PC-3 (cell line): ENCODE measurements at regions not wholly inside any gene's neighbourhood (a gene's known extent, or its start where the extent isn't known, plus 50 kb on each side); places are given as distances from the start of the nearest gene placed in this dataset.
"Not testable (repeated sequence)": the region's sequence is repeated elsewhere in the genome, so short reads cannot be mapped to it uniquely, and the experiment has no call there.

ENCODE experiments used
- ATAC-seq: fragments of 200-7000 bp; cut with Tn5 transposase; 2 replicates; pipeline ENCODE4 v1.9.1; 2020; ENCODE audit warnings: mild to moderate bottlenecking, moderate library complexity
- BruUV-seq: library from RNA; stranded (reverse); fragments of 400-500 nt; replicated peaks from 2 replicates; lab custom pipeline; 2021; lab: Mats Ljungman, UMichigan
- CTCF ChIA-PET: fragments of 300-600 bp; sonication (Branson Sonifier 250); formaldehyde crosslinking; loops from one replicate; lab custom pipeline; 2022; ENCODE audit warnings: antibody characterized with exemption; lab: Charles Lee
- POLR2A ChIA-PET: fragments of 300-600 bp; sonication (Branson Sonifier 250); formaldehyde crosslinking; loops from one replicate; lab custom pipeline; 2022; ENCODE audit warnings: antibody characterized with exemption; ENCODE audit not compliant: unreplicated experiment; lab: Charles Lee
- DNase-seq: peaks from one replicate; pipeline ENCODE4 v3.0.0-alpha.2; 2015
- H2AFZ ChIP-seq: fragments of 300-600 bp; sonication (generic); 2 replicates; pipeline ENCODE4 v1.6.0; 2016; ENCODE audit warnings: antibody characterized with exemption, low read length
- H3F3A ChIP-seq: fragments of 300-600 bp; sonication (generic); one replicate; pipeline ENCODE4 v1.6.0; 2017; ENCODE audit warnings: antibody characterized with exemption, low read length, control low read depth, mild to moderate bottlenecking; ENCODE audit not compliant: unreplicated experiment
- H3K27ac ChIP-seq: fragments of 300-600 bp; sonication (generic); 2 replicates; pipeline ENCODE4 v1.5.1; 2016; ENCODE audit warnings: mild to moderate bottlenecking, low read length
- H3K27me3 ChIP-seq: fragments of 300-600 bp; sonication (generic); 2 replicates; pipeline ENCODE4 v1.6.1; 2016; ENCODE audit warnings: low read length, mixed read lengths
- H3K36me3 ChIP-seq: fragments of 300-600 bp; sonication (generic); 2 replicates; pipeline ENCODE4 v1.6.1; 2016; ENCODE audit warnings: low read depth, mixed run types, low read length, mixed read lengths
- H3K4me1 ChIP-seq: fragments of 300-600 bp; sonication (generic); 2 replicates; pipeline ENCODE4 v1.5.1; 2016; ENCODE audit warnings: low read length; ENCODE audit not compliant: insufficient read depth
- H3K4me2 ChIP-seq: fragments of 300-600 bp; sonication (generic); 2 replicates; pipeline ENCODE4 v1.6.0; 2016; ENCODE audit warnings: low read length
- H3K4me3 ChIP-seq: fragments of 300-600 bp; sonication (generic); 2 replicates; pipeline ENCODE4 v1.5.1; 2016; ENCODE audit warnings: mild to moderate bottlenecking, low read length, mixed read lengths
- H3K79me2 ChIP-seq: fragments of 300-600 bp; sonication (generic); 2 replicates; pipeline ENCODE4 v1.6.1; 2017; ENCODE audit warnings: low read length, mixed read lengths
- H3K9ac ChIP-seq: fragments of 300-600 bp; sonication (generic); 2 replicates; pipeline ENCODE4 v1.6.0; 2016; ENCODE audit warnings: mild to moderate bottlenecking, low read length
- H3K9me2 ChIP-seq: fragments of 300-600 bp; sonication (generic); replicated peaks from 2 replicates; pipeline ENCODE4 v1.6.1; 2016; ENCODE audit warnings: mixed run types, low read length, mixed read lengths
- H3K9me3 ChIP-seq: fragments of 300-600 bp; sonication (generic); 2 replicates; pipeline ENCODE4 v1.6.1; 2016; ENCODE audit warnings: low read length, mixed read lengths
- H4K20me1 ChIP-seq: fragments of 300-600 bp; sonication (generic); 2 replicates; pipeline ENCODE4 v1.6.1; 2016; ENCODE audit warnings: low read length, mixed read lengths
- CTCF ChIP-seq: fragments of 300-600 bp; sonication (generic); conservative IDR thresholded peaks from 2 replicates; pipeline ENCODE4 v1.5.1; 2017; ENCODE audit warnings: antibody characterized with exemption, low read depth, mild to moderate bottlenecking, low read length
- EZH2 ChIP-seq: fragments of 300-600 bp; sonication (generic); IDR thresholded peaks from one replicate; pipeline ENCODE4 v1.6.1; 2017; ENCODE audit warnings: antibody characterized with exemption, mild to moderate bottlenecking, low read length; ENCODE audit not compliant: unreplicated experiment
- EZH2phosphoT487 ChIP-seq: fragments of 300-600 bp; sonication (generic); IDR thresholded peaks from 2 replicates; pipeline ENCODE4 v1.6.1; 2018; ENCODE audit warnings: mild to moderate bottlenecking, antibody characterized with exemption, low read length, borderline replicate concordance
- intact Hi-C: fragments of 100-400 bp; cut with micrococcal nuclease; formaldehyde crosslinking; loops from 2 replicates; pipeline ENCODE4 v1.9.0; 2023

GRCh38 chr16:51834133-51834532 is 683.1 kb upstream of the SALL1 start:
- DNase-seq (no peak), ATAC-seq (no peak)
- Histone ChIP-seq H3K4me1 (no peaks in the 10 kb centered on the region), H3K27ac (no peak overlapping the region), H3K27me3 (no peaks in the 10 kb centered on the region), H4K20me1 (no peaks in the 10 kb centered on the region), H3K9me2 (no peaks in the 10 kb centered on the region), H3K79me2 (no peaks in the 10 kb centered on the region), H3K4me3 (no peak overlapping the region), H3K4me2 (no peak overlapping the region), H3K9ac (no peak overlapping the region), H3F3A (no peaks in the 10 kb centered on the region), H3K9me3 (no peaks in the 10 kb centered on the region), H3K36me3 (no peaks in the 10 kb centered on the region), H2AFZ (no peak overlapping the region)
- TF ChIP-seq EZH2phosphoT487 (no peak), CTCF (no peak), EZH2 (no peak)
- ChIA-PET CTCF (no interaction called here), POLR2A (no interaction called here)
- intact Hi-C loops = no loop called here
- no TSS peak for BruUV-seq

- H3K9me3 ChIP-seq = no peaks in the 10 kb centered on the region
- H3K27me3 ChIP-seq = no peaks in the 10 kb centered on the region
- H3K27ac ChIP-seq = no peak overlapping the region
- TF ChIP-seq CTCF = no peak
- no peak for TF ChIP-seq EZH2
- no peak for TF ChIP-seq EZH2phosphoT487
- no peak overlapping the region for H3K4me2 ChIP-seq
- no peak overlapping the region for H2AFZ ChIP-seq
- ATAC-seq (no peak), DNase-seq (no peak)
- ChIA-PET POLR2A (no interaction called here), CTCF (no interaction called here)
- no peak overlapping the region for H3K4me3 ChIP-seq
- H3F3A ChIP-seq = no peaks in the 10 kb centered on the region
- no peaks in the 10 kb centered on the region for H3K4me1 ChIP-seq
- no peaks in the 10 kb centered on the region for H3K79me2 ChIP-seq
- no TSS peak for BruUV-seq
- intact Hi-C loops = no loop called here
- H4K20me1 ChIP-seq = no peaks in the 10 kb centered on the region
- no peaks in the 10 kb centered on the region for H3K9me2 ChIP-seq
- H3K9ac ChIP-seq = no peak overlapping the region
- H3K36me3 ChIP-seq = no peaks in the 10 kb centered on the region
Measured at GRCh38 chr16:51831595-51832367, 680.7 kb upstream of the SALL1 start.

- H3K4me2 ChIP-seq, H3K9me2 ChIP-seq, H2AFZ ChIP-seq, CTCF ChIA-PET, H3K79me2 ChIP-seq, DNase-seq, H3K27me3 ChIP-seq, H3K27ac ChIP-seq, POLR2A ChIA-PET, H3K36me3 ChIP-seq, BruUV-seq, H3F3A ChIP-seq, H3K9me3 ChIP-seq, intact Hi-C loops, ATAC-seq, H3K9ac ChIP-seq, H3K4me3 ChIP-seq, H3K4me1 ChIP-seq, H4K20me1 ChIP-seq: not testable (repeated sequence)
Measured at GRCh38 chr16:51831034-51831433, 680.0 kb upstream of the SALL1 start.
